Putamen (tissue), 1 donor: ENCODE measurements at regions not wholly inside any gene's neighbourhood (a gene's known extent, or its start where the extent isn't known, plus 50 kb on each side); places are given as distances from the start of the nearest gene placed in this dataset.

Experiments
- DNase-seq: peaks from one replicate; pipeline ENCODE4 v3.0.0-alpha.2; 2016; ENCODE audit warnings: low spot score

DNA sequence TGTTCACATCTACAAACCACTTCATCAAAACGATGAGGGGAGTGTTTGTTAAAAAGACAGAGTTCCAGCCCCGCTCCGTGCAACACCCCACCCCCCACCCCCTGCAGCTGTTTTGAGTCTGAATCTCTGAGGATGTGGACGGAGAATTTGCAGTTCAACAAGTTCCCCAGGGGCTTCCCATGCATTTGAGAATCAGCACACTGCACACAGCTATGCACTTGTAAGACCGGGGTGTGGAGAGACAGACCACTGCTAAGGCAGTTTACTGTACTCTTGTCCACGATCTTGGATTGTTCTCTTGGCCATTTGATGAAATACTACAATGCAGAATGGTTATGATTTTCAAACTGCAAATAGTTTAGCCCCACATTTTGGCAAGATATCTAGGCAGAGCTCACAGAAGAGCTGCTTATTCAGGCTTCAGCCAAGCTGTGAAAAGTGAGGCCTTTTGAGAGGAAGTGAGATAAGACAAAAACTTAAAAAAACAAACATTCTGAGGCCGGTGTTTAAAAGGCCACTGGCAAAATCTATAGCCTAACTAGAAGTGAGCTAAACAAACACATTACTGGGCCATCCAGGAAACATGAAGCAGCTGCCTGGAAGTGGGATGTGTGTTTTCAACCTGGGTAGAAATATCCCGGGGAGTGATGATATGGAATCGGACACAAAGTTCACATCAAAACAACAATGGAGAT, 308.2 kb upstream of the ADAMTS9 start:
- no peak for DNase-seq

DNA sequence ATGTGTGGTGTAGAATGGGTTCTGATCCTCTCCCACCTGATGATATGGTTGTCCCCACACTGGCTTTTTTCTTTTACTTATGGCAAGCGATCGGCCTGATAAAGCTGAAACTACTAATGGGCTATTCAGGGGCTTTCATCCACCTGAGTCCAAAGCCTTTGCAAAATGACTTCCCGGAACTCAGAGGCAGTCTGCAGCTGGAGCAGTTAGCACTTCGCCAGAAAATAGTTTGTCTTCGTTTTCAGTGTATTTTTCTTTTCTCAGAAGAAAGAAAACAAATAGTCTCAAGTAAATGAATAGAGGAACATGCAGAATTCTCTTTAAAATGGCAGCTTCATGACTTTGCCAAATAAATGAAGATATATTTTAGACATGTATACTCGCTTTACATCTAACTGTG, 306.0 kb upstream of the ADAMTS9 start:
- DNase-seq: no peak

DNA sequence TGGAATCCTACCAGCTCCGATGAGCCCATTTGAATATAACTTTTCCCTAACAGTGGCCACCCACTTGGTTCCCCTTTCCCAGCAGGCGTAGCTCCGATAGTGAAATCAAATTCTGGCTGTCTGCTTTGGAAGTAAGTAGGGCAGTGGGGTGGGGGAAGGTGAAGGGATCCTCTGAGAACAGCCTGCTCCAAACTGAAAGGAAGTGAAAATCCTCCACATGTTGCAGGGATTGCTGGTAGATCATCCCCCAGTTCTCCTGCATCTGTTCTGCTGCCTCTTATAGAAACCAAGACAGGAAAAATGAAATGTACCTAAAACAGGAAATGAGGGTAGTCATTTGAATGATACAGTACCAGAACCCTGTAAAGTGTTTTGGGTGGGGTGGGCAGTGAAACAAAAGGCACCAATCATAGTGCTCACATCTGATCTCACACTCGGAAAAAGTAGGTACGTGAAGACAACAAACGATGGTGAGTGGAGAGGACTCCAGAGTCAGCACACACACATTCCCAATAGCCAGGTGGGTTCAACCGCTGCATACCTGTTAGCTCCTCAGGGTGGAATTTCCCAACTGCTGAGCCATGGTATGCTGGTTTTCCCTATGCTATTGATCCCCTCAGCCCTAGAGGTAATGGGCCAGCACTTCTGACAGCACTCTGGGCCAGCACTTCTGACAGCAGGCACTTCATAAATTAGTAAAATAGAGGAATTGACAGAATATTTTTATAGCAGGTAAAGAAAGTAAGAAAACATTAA, 304.9 kb upstream of the ADAMTS9 start:
- peak; percentile 22 for DNase-seq

DNA sequence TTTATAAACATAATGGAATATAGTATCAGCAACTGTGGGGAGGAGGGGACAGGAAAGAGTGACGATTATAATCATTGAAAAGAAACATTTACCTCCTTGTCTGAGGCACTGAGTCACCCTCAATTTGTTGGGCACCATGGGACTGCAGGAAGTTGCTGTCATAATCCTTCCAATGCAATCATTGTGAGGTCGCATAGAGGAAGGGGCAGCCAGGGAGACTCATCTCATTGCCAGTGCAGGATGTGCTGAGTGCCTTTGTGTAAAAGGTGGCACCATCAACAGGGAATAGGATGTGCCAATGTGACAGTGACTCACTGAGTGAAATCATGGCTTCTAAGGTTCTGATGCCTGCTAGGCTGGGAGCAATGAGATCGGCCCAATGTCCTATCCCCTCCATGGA, 300.4 kb upstream of the ADAMTS9 start:
- DNase-seq: no peak

DNA sequence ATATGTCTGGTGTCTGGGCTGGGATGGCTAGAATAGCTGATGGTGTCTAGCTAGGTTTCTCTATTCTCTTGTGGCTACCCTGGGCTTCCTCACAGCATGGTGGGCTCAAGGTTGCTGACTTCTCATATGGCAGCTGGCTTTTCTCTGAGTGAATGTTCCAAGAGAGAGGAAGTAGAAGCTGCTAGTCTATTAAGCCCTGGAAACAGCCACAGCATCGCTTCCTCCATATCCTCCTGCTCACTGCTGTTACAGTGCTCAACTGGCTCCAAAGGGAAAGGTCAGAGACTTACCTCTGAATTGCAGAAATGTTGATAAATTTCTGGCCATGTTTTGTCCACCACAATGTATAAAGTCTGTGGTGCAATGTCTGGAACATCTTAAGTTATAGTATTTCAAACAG, 299.9 kb upstream of the ADAMTS9 start:
- DNase-seq: no peak

DNA sequence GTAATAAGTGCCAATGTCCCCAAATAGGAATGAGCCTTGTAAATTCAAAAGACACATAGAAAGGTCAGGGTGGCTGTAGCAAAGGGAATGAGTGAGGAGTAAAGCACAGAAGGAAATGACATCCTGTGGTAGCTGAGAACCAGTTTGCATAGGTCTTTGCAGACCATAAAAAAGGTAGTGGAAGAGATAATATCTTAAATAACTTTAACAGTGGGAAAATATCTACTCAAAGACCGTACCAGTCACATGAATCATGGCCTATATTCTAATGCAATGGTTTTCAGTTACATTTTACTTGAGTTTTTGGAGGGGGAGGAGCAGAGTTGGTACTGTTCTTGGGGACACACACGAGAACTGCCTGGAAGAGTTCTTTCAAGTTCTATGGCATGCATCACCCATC, 297.3 kb upstream of the ADAMTS9 start:
- no peak for DNase-seq

DNA sequence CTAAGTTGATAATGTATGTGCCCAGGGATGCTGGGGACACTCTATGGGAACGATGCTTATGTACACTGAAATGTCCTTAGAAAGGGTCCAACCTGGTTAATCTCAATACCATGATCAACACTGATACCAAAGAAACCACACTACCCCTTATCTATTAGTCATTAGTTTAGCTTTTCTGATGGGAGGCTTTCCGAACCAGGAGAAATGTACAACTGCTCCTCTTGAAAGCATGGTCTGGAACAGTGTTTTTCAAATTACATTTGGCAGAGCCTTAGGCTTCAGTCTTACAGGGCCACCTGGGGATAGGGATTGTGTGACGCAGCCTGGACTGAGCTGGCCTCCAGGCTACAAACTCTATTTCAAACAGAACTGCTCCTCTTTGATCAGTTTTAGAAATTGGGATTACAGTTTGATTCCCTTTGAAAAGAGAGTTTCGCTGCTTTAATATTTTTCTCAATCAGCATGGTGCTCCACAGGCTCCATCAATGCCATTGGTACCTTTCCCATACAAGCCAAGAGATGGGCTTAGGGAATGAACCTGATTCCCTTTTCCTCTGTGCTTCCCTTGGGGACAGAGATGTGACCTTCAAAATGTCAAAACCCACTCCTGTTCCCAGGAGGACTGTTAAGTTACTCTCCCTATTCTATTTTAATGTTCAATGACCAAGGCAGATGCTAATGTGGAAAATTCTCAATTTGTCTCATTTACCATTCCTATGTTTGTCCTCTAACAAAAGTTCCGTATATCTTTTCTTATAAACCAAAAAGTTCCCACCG, 296.0 kb upstream of the ADAMTS9 start:
- DNase-seq: no peak

DNA sequence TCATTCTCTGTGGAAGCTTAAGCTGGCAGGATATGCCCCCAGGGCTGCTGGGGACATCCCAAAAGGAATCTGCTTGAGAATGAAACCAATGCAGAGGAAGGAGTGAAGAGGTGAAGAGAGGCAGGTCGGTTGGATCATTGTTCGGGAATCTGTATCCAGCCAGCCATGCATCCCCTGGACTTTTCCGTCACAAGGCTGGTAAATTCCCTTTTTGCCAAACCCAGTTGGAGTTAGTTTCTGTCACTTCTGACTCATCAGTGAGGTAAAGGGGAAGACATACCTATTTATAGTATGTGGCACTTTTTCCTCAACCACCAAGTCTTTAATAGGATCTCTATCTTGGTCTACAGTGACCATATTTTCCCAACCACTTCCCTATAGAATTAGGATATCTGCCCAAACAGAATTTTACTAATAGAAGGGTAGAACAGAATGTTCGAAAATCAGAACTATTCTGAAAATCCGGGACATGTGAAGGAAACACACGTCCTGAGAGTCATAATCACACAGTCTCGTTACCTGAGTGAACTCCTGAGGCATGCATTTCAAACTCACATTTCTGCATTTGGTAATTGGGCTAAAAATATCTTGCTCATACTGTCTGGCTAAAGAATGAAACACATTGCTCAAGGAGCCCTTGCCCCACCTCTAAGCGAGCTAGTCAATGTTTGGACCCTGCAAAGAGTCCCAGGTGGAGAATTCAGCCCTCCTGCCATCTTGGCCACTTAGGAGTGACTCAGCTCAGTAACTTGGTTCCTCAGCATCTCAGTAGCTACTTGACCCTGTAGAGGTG, 289.7 kb upstream of the ADAMTS9 start:
- DNase-seq: no peak

DNA sequence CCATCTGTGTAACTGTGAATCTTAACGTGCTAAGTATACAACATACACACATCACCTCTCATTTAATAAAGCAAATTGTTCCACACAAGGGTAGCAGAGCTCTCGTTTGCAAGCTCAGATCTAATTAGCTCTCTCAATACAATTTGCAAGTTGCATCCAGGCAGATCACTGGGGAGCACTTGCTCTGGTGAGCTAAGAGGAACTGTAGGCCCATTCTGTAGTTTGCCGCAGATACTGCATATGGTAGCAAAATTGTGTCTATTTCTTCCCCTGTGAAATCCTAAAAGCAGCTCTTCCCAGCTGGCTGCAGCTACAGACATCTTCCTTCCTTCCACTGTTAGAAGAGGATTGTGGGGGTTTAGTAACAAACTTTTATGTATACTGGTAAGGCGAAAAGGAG, 288.7 kb upstream of the ADAMTS9 start:
- DNase-seq: no peak

DNA sequence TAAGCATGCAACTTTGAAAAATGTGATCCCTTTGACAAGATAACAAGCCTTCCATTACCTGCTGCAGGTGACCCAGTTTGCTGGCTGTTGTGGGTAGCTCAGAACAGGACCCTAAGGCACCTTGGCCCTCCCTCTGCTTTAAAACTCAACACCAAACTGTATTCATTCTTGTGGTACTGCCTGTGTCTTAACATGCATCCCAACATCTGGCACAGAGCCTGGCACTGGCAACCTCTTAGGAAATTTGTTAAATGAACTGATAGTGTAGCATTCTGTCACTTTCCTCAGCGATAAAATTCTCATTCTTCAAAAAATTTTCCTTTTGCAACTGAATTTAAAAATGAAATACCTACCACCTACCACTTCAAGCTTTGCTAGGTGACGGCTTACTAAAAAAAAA, 287.3 kb upstream of the ADAMTS9 start:
- peak; percentile 37 for DNase-seq

DNA sequence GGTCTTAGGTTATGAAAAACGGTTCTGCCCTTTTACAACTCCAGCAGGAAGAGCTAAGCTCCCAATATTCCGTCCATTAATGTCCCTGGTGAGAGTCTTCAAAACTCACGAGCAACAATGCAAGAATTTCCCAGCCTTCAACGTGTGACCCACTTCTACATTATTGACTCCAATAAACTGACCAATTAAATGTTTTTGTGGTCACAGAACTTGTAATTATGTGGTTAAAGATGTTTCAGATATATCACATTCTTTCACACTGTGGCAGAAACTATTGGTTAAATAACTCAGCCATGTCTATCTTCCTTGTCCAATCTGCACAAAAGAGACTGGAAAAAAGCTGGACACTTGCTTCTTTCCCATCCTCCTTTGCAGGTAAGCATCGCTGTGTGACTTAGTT, 286.6 kb upstream of the ADAMTS9 start:
- DNase-seq: no peak

DNA sequence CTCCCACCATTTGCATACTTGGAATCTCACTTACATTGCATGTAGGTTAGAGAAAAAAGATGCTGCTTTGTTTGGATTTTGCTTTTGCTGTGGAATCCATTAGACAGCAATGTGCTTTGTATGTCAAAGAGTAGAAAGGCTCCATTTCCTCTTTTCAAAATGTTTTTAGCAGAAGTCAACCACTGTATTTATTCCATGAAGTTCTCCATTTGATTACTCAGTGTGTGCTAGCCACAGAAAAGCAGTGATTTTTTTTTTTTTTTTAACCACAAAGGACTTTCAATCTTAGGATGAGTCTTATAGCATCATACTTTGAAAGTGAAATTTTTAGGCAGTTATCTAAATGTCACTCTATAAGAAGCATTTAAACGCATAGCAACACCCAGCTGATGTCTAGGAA, 285.0 kb upstream of the ADAMTS9 start:
- no peak for DNase-seq

DNA sequence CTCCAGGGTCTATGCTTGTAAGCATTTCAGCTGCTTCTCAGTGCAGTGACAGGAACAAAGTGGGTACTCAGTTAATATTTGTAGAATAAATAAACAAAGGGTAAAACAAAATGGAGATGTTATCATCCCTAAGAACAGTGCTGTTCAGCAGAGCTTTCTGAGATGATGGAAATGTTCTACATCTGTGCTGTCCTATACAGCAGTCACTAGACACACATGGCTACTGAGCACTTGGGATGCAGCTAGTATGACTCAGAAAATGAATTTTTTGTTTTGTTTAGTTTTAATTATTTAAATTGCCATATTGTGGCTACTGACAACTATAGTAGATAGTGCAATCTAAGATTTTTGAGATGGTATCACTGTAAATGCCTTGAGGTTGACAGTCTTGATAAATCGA, 283.8 kb upstream of the ADAMTS9 start:
- no peak for DNase-seq

DNA sequence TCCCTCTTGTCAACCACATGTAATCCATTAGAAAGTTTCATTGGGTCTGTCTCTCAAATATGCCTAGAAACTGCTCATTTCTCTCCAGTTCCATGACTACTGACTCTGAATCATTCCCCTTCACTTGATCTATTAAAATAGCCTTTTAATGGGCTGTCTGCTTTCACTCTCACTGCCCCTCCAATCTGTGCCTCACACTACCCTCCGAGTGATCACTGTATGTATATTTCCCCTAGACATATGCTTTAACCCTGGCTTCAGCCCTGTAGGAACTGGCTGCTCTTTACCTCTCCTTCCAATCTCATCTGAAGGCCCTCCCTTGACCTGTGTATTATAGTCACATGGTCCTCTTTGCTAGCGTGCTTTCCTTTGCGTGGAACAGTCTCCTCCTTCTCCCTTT, 282.8 kb upstream of the ADAMTS9 start:
- no peak for DNase-seq

DNA sequence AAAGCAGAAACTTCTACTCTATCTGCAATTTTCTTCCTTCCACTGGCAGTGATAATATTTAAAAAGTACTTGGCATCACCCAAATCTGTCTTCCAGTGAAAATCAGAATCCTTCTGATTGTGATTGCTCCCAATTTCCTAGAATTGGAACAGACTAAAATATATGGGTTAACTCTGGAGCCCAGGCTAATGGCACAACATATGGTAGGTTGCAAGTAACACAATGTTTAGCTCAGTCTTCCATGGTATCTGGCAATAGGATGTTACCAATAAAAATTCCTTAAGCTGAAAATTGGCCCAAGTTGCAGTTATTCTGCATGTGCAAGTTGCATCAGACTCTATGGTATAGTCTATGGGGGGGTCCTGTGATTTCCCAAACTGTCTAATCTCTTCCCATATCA, 273.5 kb upstream of the ADAMTS9 start:
- no peak for DNase-seq

DNA sequence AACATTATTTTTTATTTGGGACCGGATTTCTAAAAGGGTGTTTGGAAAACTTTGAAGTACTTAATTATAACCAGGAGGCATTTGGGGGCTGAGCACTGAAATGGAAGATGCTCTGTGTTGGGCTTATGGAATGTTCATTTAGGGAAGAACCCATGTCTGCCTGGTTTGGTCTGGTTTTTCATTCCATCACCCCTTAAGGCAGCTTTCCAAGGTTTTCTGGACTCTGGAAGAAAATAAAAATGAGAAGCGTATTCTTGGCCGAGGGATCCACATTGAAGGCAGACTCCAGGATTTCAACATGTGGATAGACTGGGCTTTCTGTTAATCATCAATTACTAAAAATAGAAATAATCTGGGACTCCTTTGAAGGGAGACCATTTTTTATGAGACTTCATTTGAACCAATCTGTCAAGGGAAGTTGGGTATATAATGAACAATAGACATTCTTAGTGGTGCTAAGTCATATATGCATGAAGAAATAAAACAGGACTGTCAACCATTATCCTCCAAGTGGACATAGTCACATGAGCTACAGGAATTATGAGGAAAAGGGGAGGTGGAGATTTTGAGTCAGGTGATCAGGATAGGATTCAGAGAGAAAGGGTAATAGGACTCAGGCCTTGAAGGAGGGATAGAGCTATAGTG, 270.5 kb upstream of the ADAMTS9 start:
- DNase-seq: no peak

DNA sequence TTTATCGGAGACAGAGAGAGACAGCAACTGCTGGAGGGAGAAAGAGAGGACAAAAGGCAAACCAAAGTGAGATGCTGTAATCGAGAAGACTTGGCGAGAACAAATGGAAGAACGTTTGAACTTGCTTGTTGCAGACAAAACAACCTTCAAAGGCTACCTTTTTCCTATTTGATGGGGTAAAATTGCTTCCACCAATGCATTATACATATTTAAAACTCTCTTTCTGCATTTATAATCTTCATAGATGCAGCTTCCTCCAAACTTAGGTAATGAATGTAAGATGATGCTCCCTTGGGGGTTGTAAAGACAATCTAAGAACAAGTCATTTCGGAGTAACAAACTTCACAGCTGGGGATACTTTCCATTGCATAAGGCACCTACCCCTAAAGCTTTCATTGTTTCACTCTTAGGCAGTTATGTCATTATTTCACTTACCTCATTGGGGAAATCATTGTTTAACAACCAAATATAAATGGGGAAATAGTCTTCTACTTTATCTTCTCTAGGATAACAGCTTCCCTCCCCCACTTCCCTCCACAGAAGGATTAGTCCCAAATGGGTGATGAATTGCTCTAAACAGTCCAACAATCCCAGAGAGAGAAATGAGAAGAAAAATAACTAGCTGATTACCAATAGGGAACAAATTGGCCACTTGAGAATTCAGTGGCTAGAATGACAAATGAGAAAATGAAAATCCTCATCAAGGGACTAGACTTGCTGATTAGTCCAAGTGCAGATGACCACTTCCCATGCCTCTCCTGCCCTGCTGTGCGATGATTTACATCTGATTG, 269.8 kb upstream of the ADAMTS9 start:
- DNase-seq: no peak

DNA sequence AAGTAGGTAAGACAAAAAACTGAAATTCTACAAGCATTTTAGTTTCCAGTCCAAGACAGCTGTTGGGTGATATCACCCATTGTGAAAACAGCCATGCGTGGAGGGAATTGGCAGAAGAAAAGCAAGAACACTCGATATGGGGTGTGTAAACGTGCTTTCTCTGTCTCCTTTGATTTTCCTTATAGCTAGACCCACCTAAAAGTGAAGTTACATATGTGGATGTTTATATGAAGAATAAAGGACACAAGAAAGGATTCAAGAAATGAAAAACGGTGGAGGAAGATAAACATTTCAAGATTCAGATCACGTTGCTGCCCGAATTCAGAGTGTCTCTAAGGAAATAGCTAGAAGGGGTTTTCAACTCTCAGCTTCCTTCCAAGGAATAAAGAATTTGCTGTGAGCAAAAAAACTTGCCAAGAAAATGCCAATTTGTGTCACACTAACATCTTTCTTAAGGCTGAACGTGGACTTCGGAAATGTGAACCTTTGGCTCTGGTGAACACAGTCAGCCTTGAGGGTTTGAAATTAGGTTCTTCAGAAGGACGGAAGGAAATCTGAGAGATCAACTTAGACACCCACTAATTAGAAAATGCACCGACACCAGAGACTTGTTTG, 269.0 kb upstream of the ADAMTS9 start:
- DNase-seq: no peak

DNA sequence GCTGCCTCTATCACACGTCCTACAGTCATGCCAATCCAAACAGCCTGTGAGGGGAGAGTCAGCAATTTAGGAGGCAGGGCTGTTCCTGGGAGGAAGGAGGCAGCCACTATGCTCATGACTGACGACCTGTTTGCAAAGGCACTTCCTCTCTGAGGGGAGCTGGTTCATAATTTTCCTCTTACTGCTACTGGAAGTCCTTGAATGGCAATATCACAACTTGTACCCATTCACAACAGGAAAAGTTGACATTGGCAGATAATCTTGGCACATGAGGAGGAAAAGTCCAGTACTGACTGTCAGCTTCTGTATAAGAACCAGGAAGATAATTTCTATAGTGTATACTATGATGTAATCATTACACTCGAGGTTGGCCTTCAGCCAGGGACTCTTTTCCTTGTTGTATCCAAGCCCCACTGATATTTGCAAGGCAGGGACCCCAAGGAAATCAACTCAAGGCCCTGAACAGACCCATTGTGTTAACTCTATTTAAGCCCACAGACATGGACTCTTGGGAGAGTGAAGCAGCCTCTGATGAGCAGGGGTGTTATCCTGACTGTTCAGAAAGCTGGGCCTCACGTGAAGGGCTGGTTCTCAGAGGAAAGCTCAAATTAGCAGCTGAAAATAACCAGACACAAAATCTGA, 267.3 kb upstream of the ADAMTS9 start:
- DNase-seq: no peak

DNA sequence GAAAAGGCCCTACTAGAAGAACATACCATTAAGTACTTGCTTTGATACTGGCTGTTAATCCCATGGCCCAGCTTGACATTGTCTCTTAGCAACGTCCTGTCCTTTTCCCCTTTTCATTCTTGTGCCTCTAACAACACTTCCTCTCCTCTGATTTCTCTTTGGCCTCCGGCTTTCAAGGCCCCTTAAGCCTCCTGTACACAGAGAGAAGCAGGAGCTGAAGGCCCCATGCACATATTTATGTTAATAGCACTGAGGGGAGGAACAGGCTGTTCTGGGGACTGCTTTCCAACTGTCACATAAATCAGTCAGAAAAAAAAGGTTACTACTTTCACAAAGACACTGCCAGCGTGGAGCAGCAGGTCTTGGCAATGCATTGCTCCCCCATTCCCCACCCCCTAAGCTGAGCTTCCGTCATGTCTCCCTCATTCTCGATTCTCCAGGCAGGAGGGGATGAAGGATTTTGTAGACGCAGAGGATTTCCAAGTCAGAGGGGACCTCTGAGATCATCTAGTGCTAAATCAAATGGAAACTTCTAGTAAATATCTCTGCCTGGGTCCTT, 257.4 kb upstream of the ADAMTS9 start:
- DNase-seq: peak; percentile 28
